GM12892 (cell line): ENCODE measurements at regions not wholly inside any gene's neighbourhood (a gene's known extent, or its start where the extent isn't known, plus 50 kb on each side); places are given as distances from the start of the nearest gene placed in this dataset.

Experiments
- POLR2A ChIP-seq: IDR thresholded peaks from 2 replicates; pipeline ENCODE4 v1.6.1; 2011; ENCODE audit warnings: low read depth, low read length, control low read depth
- POLR2AphosphoS5 ChIP-seq: IDR thresholded peaks from 2 replicates; pipeline ENCODE4 v1.6.1; 2011; ENCODE audit warnings: low read depth, low read length, control low read depth

GRCh38 chr12:25659621-25660020 lies 106.5 kb upstream of the LMNTD1 start:
- TF ChIP-seq POLR2A (no peak), POLR2AphosphoS5 (no peak)
